ENCODE measurements at regions not wholly inside any gene's neighbourhood (a gene's known extent, or its start where the extent isn't known, plus 50 kb on each side); places are given as distances from the start of the nearest gene placed in this dataset.

DNA sequence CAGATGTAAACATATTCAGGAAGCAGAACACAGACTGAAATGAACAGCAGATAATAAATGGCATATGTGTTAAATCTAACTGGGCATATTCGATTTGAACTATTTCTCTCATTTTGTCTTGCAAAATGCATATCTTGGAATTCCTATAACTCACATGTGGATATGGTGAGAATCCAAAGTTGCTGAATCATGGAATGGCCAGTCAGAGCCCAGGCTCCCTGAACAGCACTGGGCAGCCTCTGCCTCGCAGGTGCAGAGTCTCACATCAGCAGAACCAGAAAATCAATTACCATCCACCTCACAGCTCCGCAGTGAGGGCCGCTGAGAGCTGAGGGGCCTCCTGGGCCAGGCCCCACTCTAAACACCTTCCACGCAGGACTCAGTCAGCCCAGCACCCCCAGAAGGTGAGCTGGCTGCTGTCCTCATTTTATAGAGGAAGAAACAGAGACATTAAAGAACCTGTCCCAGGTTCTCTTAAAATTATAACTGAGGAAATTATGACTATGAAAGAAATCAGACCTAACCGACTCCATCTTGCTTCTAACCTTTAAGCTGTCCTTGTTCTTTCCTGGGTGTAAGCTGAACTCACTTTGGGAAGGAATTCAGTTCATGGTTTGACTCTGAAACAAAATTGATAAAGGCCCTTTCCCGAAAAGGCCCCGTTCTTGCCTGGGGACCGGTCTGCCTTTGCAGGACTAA is 269.1 kb upstream of the SFSWAP start:
- DNase-seq (ENCODE audit: low spot score) (no peak), ATAC-seq (ENCODE audit: insufficient number of reproducible peaks, low FRiP score, low read depth) (no peak)
- Histone ChIP-seq H3K4me1 (ENCODE audit: control insufficient read depth in 1 of 2, low read depth in 2 of 2) (no peaks in the 10 kb centered on the region), H3K9me3 (no peaks in the 10 kb centered on the region), H3K27me3 (replicated peaks; ENCODE audit: insufficient read depth) (no peaks in the 10 kb centered on the region), H3K36me3 (no peaks in the 10 kb centered on the region), H3K4me3 (no peak overlapping the region), H3K27ac (no peak overlapping the region)
- TF ChIP-seq, protein P1, sequence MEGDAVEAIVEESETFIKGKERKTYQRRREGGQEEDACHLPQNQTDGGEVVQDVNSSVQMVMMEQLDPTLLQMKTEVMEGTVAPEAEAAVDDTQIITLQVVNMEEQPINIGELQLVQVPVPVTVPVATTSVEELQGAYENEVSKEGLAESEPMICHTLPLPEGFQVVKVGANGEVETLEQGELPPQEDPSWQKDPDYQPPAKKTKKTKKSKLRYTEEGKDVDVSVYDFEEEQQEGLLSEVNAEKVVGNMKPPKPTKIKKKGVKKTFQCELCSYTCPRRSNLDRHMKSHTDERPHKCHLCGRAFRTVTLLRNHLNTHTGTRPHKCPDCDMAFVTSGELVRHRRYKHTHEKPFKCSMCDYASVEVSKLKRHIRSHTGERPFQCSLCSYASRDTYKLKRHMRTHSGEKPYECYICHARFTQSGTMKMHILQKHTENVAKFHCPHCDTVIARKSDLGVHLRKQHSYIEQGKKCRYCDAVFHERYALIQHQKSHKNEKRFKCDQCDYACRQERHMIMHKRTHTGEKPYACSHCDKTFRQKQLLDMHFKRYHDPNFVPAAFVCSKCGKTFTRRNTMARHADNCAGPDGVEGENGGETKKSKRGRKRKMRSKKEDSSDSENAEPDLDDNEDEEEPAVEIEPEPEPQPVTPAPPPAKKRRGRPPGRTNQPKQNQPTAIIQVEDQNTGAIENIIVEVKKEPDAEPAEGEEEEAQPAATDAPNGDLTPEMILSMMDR (IDR thresholded peaks at IDR 0.05): no peak

DNA sequence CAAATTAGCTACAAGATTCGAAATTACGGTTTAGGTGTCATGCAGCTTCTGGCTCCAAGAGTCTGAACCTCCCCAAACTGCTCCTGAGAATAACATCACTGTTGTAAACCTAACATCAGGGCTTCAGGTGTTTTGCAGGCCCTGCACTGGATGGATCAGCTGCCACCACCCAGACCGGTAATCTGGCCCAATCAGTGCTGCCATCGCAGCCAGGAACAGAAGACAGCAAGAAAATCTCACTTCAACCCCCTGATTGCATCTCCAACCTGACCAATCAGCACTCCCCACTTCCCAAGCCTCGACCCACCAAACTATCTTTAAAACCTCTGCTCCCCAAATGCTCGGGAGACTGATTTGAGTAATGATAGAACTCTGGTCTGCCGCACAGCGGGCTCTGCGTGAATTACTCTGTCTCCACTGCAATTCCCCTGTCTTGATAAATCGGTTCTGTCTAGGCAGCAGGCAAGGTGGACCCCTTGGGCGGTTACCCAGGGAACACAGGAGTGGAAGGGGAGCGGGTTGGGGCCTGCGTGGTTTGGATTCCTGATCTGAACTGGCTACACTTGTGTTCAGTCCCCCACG is 268.5 kb upstream of the SFSWAP start:
- Histone ChIP-seq H3K36me3 (no peaks in the 10 kb centered on the region), H3K27me3 (replicated peaks; ENCODE audit: insufficient read depth) (no peaks in the 10 kb centered on the region), H3K4me3 (no peak overlapping the region), H3K27ac (no peak overlapping the region), H3K9me3 (no peaks in the 10 kb centered on the region), H3K4me1 (ENCODE audit: control insufficient read depth in 1 of 2, low read depth in 2 of 2) (no peaks in the 10 kb centered on the region)
- DNase-seq (ENCODE audit: low spot score) (no peak), ATAC-seq (ENCODE audit: insufficient number of reproducible peaks, low FRiP score, low read depth) (no peak)
- TF ChIP-seq, protein P1 (IDR thresholded peaks at IDR 0.05): no peak

DNA sequence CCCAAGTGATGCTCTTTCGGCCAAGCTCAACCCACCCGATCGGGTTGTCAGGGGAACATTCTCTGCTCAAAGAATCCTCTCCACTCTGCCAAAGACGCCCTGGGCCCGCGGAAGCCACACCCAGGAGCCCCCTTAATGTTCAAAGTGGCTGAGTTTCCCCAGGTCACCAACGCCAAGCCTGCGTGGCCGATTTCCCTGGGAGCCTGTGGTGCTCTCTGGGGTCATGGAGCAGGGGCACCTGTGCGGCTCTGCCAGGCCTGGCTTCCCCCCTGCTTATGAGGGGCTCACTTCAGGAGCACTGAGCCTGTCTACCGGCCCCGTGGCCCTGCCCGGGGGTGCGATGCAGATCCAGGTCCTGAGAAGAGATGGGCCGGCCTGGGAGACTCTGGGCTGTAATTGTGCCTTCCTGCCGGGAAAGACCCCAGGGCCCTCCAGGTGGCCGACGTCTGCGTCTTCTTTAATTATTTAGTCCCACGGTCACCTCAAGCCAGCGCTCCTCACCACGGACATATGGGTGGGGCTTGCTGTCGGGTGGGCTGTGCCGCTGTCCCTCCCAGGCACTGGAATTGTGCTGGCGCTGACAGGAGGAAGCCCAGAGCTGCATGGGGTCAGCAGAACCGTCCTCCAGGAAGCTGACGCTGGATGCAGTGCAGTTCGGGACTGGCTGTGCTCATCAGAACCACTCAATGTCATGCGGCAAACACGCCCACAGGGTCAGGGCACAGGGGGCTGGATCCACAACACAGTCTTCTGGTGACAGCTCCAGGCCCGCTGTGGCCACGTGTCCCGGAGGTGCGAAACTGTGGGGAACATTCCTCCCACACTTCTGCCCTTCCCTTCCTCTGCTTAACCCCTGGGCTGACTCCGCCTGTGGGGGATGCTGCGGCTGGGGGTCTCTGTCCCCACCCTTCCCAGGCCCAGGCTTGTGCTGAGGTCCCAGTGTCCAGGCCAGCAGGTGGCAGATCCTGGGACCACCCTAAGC is 267.6 kb upstream of the SFSWAP start:
- no peaks in the 10 kb centered on the region for H3K4me1 ChIP-seq (ENCODE audit: control insufficient read depth in 1 of 2, low read depth in 2 of 2)
- no peaks in the 10 kb centered on the region for H3K27me3 ChIP-seq (replicated peaks; ENCODE audit: insufficient read depth)
- no peaks in the 10 kb centered on the region for H3K9me3 ChIP-seq
- no peaks in the 10 kb centered on the region for H3K36me3 ChIP-seq
- no peak overlapping the region for H3K27ac ChIP-seq
- no peak overlapping the region for H3K4me3 ChIP-seq
- DNase-seq (ENCODE audit: low spot score) (no peak), ATAC-seq (ENCODE audit: insufficient number of reproducible peaks, low FRiP score, low read depth) (no peak)
- TF ChIP-seq, protein P1 (IDR thresholded peaks at IDR 0.05): no peak

DNA sequence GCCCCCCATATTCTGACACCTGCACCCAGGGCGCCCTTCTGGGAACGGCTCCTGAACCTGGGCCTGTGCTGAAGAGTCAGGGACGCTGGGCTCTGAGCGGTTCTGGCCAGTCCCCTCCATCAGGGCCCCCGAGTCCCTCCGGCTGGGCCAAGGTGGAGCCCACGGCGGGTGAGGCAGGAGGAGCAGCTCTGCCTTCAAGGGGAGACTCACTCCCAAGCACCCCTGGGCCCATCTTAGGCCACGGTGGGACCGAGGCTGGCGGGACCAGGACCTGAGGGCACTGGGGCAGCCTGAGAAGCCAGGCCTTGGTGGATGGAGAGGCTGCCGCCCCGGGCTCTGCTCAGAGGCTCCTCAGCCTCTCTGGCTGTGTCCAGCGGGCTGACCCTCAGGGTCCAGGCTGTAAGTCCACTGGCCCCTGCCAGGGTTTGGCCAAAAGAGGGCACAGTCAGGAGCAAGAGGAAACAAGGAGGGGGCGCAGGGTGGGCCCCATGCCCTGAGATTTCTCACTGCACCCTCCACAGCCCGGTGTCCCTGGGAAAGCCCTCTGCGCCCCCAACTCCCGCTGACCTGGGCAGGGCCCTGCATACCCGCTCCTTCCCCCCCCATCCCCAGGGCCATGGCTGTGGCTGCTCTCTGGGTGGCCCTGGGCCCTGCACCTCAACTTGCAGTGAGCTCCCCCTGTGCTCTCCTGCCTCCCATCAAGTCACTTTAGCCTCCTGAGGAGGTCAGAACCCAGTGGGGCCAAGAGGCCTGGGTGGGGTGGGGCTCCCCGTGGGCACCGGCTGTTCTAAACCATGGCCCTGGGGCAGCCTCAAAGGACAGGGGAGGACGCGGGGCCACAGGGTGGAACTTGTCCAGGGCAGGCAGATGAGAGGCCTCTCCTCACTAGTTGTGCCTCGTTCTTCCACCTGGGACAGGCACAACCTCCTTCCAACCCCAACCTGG is 266.4 kb upstream of the SFSWAP start:
- DNase-seq (ENCODE audit: low spot score): no peak
- Histone ChIP-seq H3K27me3 (replicated peaks; ENCODE audit: insufficient read depth) (no peaks in the 10 kb centered on the region), H3K4me3 (no peak overlapping the region), H3K4me1 (ENCODE audit: control insufficient read depth in 1 of 2, low read depth in 2 of 2) (no peaks in the 10 kb centered on the region), H3K36me3 (no peaks in the 10 kb centered on the region), H3K9me3 (peaks cover 4% of the 10 kb centered on the region), H3K27ac (no peak overlapping the region)
- TF ChIP-seq, protein P1 (IDR thresholded peaks at IDR 0.05): no peak
- ATAC-seq (ENCODE audit: insufficient number of reproducible peaks, low FRiP score, low read depth): no peak

Data from thoracic aorta (tissue), 2 donors.